ENCODE measurements at regions not wholly inside any gene's neighbourhood (a gene's known extent, or its start where the extent isn't known, plus 50 kb on each side); places are given as distances from the start of the nearest gene placed in this dataset.

- Histone ChIP-seq H3K4me3 (ENCODE audit: low read length, poor library complexity, severe bottlenecking) (no peak overlapping the region), H3K9me2 (replicated peaks; ENCODE audit: low read depth, low read length) (no peaks in the 10 kb centered on the region)
These were observed 102.6 kb upstream of the ZFP64 start for GRCh38 chr20:52294106-52294628.

GRCh38 chr20:52291109-52291508 lies 99.5 kb upstream of the ZFP64 start:
- Histone ChIP-seq H3K4me2 (ENCODE audit: low read depth, low read length, poor library complexity, severe bottlenecking) (no peak overlapping the region), H3K4me1 (ENCODE audit: insufficient read depth, low read length, poor library complexity, severe bottlenecking) (no peaks in the 10 kb centered on the region), H3K36me3 (ENCODE audit: insufficient read depth, low read length) (no peaks in the 10 kb centered on the region), H3K79me2 (ENCODE audit: insufficient read depth, low read length) (no peaks in the 10 kb centered on the region), H3F3A (ENCODE audit: low read depth) (no peaks in the 10 kb centered on the region), H3K4me3 (ENCODE audit: low read length, poor library complexity, severe bottlenecking) (no peak overlapping the region), H4K20me1 (ENCODE audit: insufficient read depth, low read length, poor library complexity, severe bottlenecking) (no peaks in the 10 kb centered on the region), H3K9me2 (replicated peaks; ENCODE audit: low read depth, low read length) (no peaks in the 10 kb centered on the region), H2AFZ (ENCODE audit: low read length) (no peak overlapping the region), H3K27me3 (ENCODE audit: insufficient read depth, low read length, poor library complexity, severe bottlenecking) (no peaks in the 10 kb centered on the region), H3K9me3 (ENCODE audit: insufficient read depth, low read depth, low read length) (no peaks in the 10 kb centered on the region), H3K9ac (ENCODE audit: low read depth, low read length, poor library complexity, severe bottlenecking) (no peak overlapping the region)
- TF ChIP-seq EZH2phosphoT487 (IDR thresholded peaks at IDR 0.05; ENCODE audit: borderline replicate concordance), result no peak
- no peak for TF ChIP-seq CTCF (conservative IDR thresholded peaks at IDR 0.05; ENCODE audit: low read length)

More at GRCh38 chr20:52294106-52294628, 102.6 kb upstream of the ZFP64 start:
- H3K4me2 ChIP-seq (ENCODE audit: low read depth, low read length, poor library complexity, severe bottlenecking), result no peak overlapping the region
- no peak for TF ChIP-seq EZH2phosphoT487 (IDR thresholded peaks at IDR 0.05; ENCODE audit: borderline replicate concordance)
- no peak for TF ChIP-seq CTCF (conservative IDR thresholded peaks at IDR 0.05; ENCODE audit: low read length)
- H3K4me1 ChIP-seq (ENCODE audit: insufficient read depth, low read length, poor library complexity, severe bottlenecking), result no peaks in the 10 kb centered on the region
- H3K36me3 ChIP-seq (ENCODE audit: insufficient read depth, low read length), result no peaks in the 10 kb centered on the region
- H3F3A ChIP-seq (ENCODE audit: low read depth), result no peaks in the 10 kb centered on the region
- H3K27me3 ChIP-seq (ENCODE audit: insufficient read depth, low read length, poor library complexity, severe bottlenecking), result no peaks in the 10 kb centered on the region
- H2AFZ ChIP-seq (ENCODE audit: low read length), result no peak overlapping the region
- no peaks in the 10 kb centered on the region for H4K20me1 ChIP-seq (ENCODE audit: insufficient read depth, low read length, poor library complexity, severe bottlenecking)
- H3K9me3 ChIP-seq (ENCODE audit: insufficient read depth, low read depth, low read length), result no peaks in the 10 kb centered on the region
- H3K79me2 ChIP-seq (ENCODE audit: insufficient read depth, low read length), result no peaks in the 10 kb centered on the region
- no peak overlapping the region for H3K9ac ChIP-seq (ENCODE audit: low read depth, low read length, poor library complexity, severe bottlenecking)

- Histone ChIP-seq H4K20me1 (ENCODE audit: insufficient read depth, low read length, poor library complexity, severe bottlenecking) (no peaks in the 10 kb centered on the region), H3K4me1 (ENCODE audit: insufficient read depth, low read length, poor library complexity, severe bottlenecking) (no peaks in the 10 kb centered on the region), H3K9me2 (replicated peaks; ENCODE audit: low read depth, low read length) (no peaks in the 10 kb centered on the region), H3K27me3 (ENCODE audit: insufficient read depth, low read length, poor library complexity, severe bottlenecking) (no peaks in the 10 kb centered on the region), H3F3A (ENCODE audit: low read depth) (no peaks in the 10 kb centered on the region), H3K9ac (ENCODE audit: low read depth, low read length, poor library complexity, severe bottlenecking) (no peak overlapping the region), H3K4me2 (ENCODE audit: low read depth, low read length, poor library complexity, severe bottlenecking) (no peak overlapping the region), H3K79me2 (ENCODE audit: insufficient read depth, low read length) (no peaks in the 10 kb centered on the region), H3K9me3 (ENCODE audit: insufficient read depth, low read depth, low read length) (no peaks in the 10 kb centered on the region), H3K36me3 (ENCODE audit: insufficient read depth, low read length) (no peaks in the 10 kb centered on the region), H3K4me3 (ENCODE audit: low read length, poor library complexity, severe bottlenecking) (no peak overlapping the region), H2AFZ (ENCODE audit: low read length) (no peak overlapping the region)
- TF ChIP-seq EZH2phosphoT487 (IDR thresholded peaks at IDR 0.05; ENCODE audit: borderline replicate concordance) (no peak), CTCF (conservative IDR thresholded peaks at IDR 0.05; ENCODE audit: low read length) (no peak)
These were observed 99.0 kb upstream of the ZFP64 start for GRCh38 chr20:52290569-52290968.
